Psoas muscle (tissue), 7 donors: ENCODE measurements at regions not wholly inside any gene's neighbourhood (a gene's known extent, or its start where the extent isn't known, plus 50 kb on each side); places are given as distances from the start of the nearest gene placed in this dataset.

Experiments used
- ATAC-seq, 4 donors: fragments of 200-7000 bp; cut with Tn5 transposase; one replicate each; pipeline ENCODE4 v1.9.1; 2020; ENCODE audit warnings: moderate library complexity in 3 of 4, mild to moderate bottlenecking in 2 of 4
- DNase-seq, 2 donors: peaks; one replicate each; pipeline ENCODE4 v3.0.0-alpha.2; 2020
- H3K27ac ChIP-seq: fragments of 200-600 bp; one replicate; pipeline ENCODE4 v1.8.0; 2022
- H3K27me3 ChIP-seq, 3 donors: fragments of 200-600 bp in 1 of 3; one replicate each; pipeline versions ENCODE4 v1.6.1 to v1.8.0; 2013 to 2022; ENCODE audit warnings: low read length in 2 of 3, mild to moderate bottlenecking in 2 of 3, moderate library complexity in 1 of 3; ENCODE audit not compliant: insufficient read depth in 3 of 3
- H3K36me3 ChIP-seq, 2 donors: fragments of 200-600 bp in 1 of 2; one replicate each; pipeline versions ENCODE4 v1.6.1 to v1.8.0; 2013 to 2022; ENCODE audit warnings: low read depth in 1 of 2, mild to moderate bottlenecking in 1 of 2, moderate library complexity in 1 of 2; ENCODE audit not compliant: insufficient read depth in 1 of 2
- H3K4me1 ChIP-seq: fragments of 200-600 bp; one replicate; pipeline ENCODE4 v1.8.0; 2022
- H3K4me3 ChIP-seq: fragments of 200-600 bp; one replicate; pipeline ENCODE4 v1.8.0; 2022; ENCODE audit warnings: mild to moderate bottlenecking
- H3K9me3 ChIP-seq: fragments of 200-600 bp; one replicate; pipeline ENCODE4 v1.8.0; 2022
- WGBS, 3 donors: extraction: QIAGEN DNeasy Blood & Tissue Kit; methylation state at CpG; one replicate each; pipeline versions ENCODE4 v1.1.6 to v1.1.7; 2013; 5-methylcytosine and 5-hydroxymethylcytosine counted together
- intact Hi-C, 2 donors: fragments of 100-400 bp; cut with DNase I; formaldehyde crosslinking; loops; one replicate each; pipeline versions ENCODE4 v1.11.0 to v1.14.2; 2022
- TF ChIP-seq, protein P1 (sequence below): fragments of 200-600 bp; IDR thresholded peaks from one replicate; pipeline ENCODE4 v1.8.0; 2022; ENCODE audit warnings: antibody characterized with exemption
- donor health status: healthy with polysubstance abuse.
- donor health status: DM: no; HTN: no; CAD: no; lungs with moderate emphysema.
- donor health status: Bipolar disorder and iron deficiency.
- donor health status: healthy.
- donor health status: DM: yes; HTN: yes; CAD: no.
- donor health status: DM: no; HTN: no; CAD: no.
- donor health status: DM: yes; HTN: yes; CAD: no.

- no peak overlapping the region for H3K27ac ChIP-seq
- ATAC-seq (no peak), DNase-seq (no peak)
- no peaks in the 10 kb centered on the region for H3K4me1 ChIP-seq
- intact Hi-C loops, result no loop called here
- TF ChIP-seq, protein P1, sequence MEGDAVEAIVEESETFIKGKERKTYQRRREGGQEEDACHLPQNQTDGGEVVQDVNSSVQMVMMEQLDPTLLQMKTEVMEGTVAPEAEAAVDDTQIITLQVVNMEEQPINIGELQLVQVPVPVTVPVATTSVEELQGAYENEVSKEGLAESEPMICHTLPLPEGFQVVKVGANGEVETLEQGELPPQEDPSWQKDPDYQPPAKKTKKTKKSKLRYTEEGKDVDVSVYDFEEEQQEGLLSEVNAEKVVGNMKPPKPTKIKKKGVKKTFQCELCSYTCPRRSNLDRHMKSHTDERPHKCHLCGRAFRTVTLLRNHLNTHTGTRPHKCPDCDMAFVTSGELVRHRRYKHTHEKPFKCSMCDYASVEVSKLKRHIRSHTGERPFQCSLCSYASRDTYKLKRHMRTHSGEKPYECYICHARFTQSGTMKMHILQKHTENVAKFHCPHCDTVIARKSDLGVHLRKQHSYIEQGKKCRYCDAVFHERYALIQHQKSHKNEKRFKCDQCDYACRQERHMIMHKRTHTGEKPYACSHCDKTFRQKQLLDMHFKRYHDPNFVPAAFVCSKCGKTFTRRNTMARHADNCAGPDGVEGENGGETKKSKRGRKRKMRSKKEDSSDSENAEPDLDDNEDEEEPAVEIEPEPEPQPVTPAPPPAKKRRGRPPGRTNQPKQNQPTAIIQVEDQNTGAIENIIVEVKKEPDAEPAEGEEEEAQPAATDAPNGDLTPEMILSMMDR, result no peak
- H3K4me3 ChIP-seq, result no peak overlapping the region
- 79 to 81% (median 80%) methylated on average over 3 of the region's 3 CpGs for WGBS, 3 donors
- no peaks in the 10 kb centered on the region for H3K36me3 ChIP-seq
- no peaks in the 10 kb centered on the region for H3K27me3 ChIP-seq
- no peaks in the 10 kb centered on the region for H3K9me3 ChIP-seq
Measured at GRCh38 chr12:87897662-87898061, 131.5 kb downstream of the C12orf50 start.

GRCh38 chr12:87883806-87884205 lies 145.4 kb downstream of the C12orf50 start:
- H3K4me3 ChIP-seq, result no peak overlapping the region
- no peaks in the 10 kb centered on the region for H3K36me3 ChIP-seq
- TF ChIP-seq, protein P1, result no peak
- 19 to 35% (median 22%) methylated on average over 3 of the region's 3 CpGs for WGBS, 3 donors
- intact Hi-C loops, result no loop called here
- no peaks in the 10 kb centered on the region for H3K9me3 ChIP-seq
- ATAC-seq (no peak), DNase-seq (no peak)
- H3K27me3 ChIP-seq, result no peaks in the 10 kb centered on the region
- no peak overlapping the region for H3K27ac ChIP-seq
- H3K4me1 ChIP-seq, result no peaks in the 10 kb centered on the region

- Histone ChIP-seq H3K4me1 (no peaks in the 10 kb centered on the region), H3K36me3 (no peaks in the 10 kb centered on the region), H3K4me3 (no peak overlapping the region), H3K27ac (no peak overlapping the region), H3K27me3 (no peaks in the 10 kb centered on the region), H3K9me3 (no peaks in the 10 kb centered on the region)
- 56 to 63% (median 57%) methylated on average over 3 of the region's 3 CpGs for WGBS, 3 donors
- TF ChIP-seq, protein P1, result no peak
- intact Hi-C loops, result no loop called here
- ATAC-seq (no peak), DNase-seq (no peak)
Measured at GRCh38 chr12:87879141-87879540, 150.1 kb downstream of the C12orf50 start.

DNA sequence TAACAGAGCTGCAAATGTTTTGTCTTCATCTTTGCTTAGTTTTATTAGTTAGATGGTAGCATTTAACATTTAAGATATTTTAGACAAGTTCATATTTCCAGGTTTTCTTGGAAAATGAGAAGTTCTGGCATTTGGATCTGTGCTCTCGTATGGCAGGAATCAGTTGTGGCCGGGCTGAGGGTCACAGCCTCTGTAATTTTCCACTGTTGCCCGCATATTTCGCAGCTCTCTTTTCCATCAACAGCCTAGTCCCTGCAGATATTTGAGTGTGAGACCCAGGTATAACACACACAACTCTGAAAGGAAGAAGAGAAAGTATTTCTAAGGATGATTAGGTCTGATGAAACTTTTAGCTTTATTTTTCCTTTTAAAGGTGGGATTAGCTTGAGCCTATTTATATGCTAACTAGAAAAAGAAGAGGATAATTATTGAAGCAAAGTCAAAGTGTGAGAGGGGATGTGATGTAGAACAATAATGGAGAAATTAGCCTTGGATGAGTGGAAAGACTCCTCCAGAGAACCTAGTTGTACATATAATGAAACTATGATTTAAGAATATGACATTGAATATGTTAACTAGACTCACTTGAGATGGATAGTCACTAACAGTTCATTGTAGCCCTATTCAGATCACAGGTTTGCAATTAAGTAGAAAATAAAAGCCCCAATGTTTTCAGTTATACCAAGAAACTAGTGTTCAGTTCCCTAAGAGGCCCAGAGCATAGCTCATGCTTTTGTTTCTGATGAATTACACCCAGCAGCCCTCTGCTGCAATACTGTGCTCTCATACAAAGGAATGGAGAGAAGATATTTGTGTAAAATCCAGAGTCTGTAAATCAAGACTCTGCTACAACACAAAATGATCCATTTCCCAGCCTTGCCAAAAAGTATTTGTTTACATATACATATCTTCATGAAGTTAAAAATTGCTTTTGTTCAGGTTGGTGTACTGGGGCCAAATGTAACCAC lies 158.4 kb downstream of the C12orf50 start:
- DNase-seq, result no peak
- no peaks in the 10 kb centered on the region for H3K9me3 ChIP-seq
- H3K4me3 ChIP-seq, result no peak overlapping the region
- ATAC-seq, result no peak
- 67 to 70% (median 68%) methylated on average over 4 of the region's 4 CpGs for WGBS, 3 donors
- no peaks in the 10 kb centered on the region for H3K4me1 ChIP-seq
- TF ChIP-seq, protein P1, result no peak
- no peaks in the 10 kb centered on the region for H3K27me3 ChIP-seq
- H3K36me3 ChIP-seq, result no peaks in the 10 kb centered on the region
- intact Hi-C loops, result no loop called here
- H3K27ac ChIP-seq, result no peak overlapping the region

DNA sequence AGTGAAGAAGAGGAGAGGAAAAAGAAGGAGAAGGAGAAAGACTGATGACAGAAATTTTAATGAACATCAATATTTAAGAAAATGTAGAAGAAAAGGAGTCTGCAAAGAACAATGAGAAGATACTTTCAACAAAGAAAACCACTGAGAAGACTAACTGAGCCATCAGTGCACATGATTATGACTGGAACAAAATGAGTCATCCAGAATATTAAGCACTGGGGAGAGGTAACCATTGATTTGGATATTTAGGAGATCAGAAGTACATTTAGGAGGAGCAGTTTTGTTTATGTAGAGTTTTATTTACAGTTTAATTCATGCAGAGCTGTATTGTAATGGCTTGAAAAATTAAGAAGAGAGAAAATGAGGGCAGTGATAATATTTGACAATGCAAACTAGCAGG lies 159.1 kb downstream of the C12orf50 start:
- no peaks in the 10 kb centered on the region for H3K9me3 ChIP-seq
- no peak overlapping the region for H3K27ac ChIP-seq
- H3K27me3 ChIP-seq, result no peaks in the 10 kb centered on the region
- intact Hi-C loops, result no loop called here
- H3K4me3 ChIP-seq, result no peak overlapping the region
- TF ChIP-seq, protein P1, result no peak
- no peaks in the 10 kb centered on the region for H3K36me3 ChIP-seq
- ATAC-seq, result no peak
- DNase-seq, result no peak
- H3K4me1 ChIP-seq, result no peaks in the 10 kb centered on the region
